ENCODE measurements at regions not wholly inside any gene's neighbourhood (a gene's known extent, or its start where the extent isn't known, plus 50 kb on each side); places are given as distances from the start of the nearest gene placed in this dataset.

DNA sequence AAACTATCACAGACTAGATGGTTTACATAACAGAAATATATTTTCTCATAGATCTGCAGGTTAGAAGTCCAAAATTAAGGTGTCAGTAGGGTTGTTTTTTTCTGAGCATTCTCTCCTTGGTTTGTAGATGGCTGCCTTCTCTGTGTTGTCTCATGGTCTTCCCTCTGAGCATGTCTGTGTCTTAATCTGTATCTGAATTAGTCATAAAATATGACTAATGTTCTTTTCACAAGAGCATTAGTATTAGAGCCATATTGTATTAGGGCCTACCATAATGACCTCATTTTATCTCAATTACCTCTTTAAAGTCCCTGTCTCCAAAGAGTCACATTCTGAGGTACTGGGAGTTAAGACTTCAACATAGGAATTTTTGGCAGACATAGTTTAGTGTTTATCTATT lies 77.2 kb upstream of the OBI1 start:
- Histone ChIP-seq H3F3A (ENCODE audit: insufficient read depth) (no peaks in the 10 kb centered on the region), H3K36me3 (ENCODE audit: low read length) (no peaks in the 10 kb centered on the region), H3K4me2 (ENCODE audit: low read depth, low read length, poor library complexity, severe bottlenecking) (no peak overlapping the region), H3K4me3 (ENCODE audit: insufficient read depth, low read length, poor library complexity, severe bottlenecking) (no peak overlapping the region), H3K9me2 (replicated peaks; ENCODE audit: insufficient read depth, low read length) (no peaks in the 10 kb centered on the region), H3K9ac (ENCODE audit: low read length) (no peak overlapping the region), H3K27me3 (ENCODE audit: low read length) (no peaks in the 10 kb centered on the region), H3K9me3 (ENCODE audit: insufficient read depth, low read length) (no peaks in the 10 kb centered on the region; the same call in 1 of the 2 replicates), H3K27ac (ENCODE audit: low read depth, low read length) (no peak overlapping the region), H3K79me2 (ENCODE audit: insufficient read depth, low read length) (no peaks in the 10 kb centered on the region), H4K20me1 (ENCODE audit: low read depth, low read length) (no peaks in the 10 kb centered on the region), H2AFZ (ENCODE audit: low read depth, low read length, severe bottlenecking) (no peak overlapping the region)
- no peak for TF ChIP-seq EZH2phosphoT487 (conservative IDR thresholded peaks at IDR 0.05; ENCODE audit: low read length)
- TF ChIP-seq, protein P1, sequence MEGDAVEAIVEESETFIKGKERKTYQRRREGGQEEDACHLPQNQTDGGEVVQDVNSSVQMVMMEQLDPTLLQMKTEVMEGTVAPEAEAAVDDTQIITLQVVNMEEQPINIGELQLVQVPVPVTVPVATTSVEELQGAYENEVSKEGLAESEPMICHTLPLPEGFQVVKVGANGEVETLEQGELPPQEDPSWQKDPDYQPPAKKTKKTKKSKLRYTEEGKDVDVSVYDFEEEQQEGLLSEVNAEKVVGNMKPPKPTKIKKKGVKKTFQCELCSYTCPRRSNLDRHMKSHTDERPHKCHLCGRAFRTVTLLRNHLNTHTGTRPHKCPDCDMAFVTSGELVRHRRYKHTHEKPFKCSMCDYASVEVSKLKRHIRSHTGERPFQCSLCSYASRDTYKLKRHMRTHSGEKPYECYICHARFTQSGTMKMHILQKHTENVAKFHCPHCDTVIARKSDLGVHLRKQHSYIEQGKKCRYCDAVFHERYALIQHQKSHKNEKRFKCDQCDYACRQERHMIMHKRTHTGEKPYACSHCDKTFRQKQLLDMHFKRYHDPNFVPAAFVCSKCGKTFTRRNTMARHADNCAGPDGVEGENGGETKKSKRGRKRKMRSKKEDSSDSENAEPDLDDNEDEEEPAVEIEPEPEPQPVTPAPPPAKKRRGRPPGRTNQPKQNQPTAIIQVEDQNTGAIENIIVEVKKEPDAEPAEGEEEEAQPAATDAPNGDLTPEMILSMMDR (IDR thresholded peaks at IDR 0.05; ENCODE audit: insufficient read depth, low read length, poor library complexity, severe bottlenecking) = no peak

DNA sequence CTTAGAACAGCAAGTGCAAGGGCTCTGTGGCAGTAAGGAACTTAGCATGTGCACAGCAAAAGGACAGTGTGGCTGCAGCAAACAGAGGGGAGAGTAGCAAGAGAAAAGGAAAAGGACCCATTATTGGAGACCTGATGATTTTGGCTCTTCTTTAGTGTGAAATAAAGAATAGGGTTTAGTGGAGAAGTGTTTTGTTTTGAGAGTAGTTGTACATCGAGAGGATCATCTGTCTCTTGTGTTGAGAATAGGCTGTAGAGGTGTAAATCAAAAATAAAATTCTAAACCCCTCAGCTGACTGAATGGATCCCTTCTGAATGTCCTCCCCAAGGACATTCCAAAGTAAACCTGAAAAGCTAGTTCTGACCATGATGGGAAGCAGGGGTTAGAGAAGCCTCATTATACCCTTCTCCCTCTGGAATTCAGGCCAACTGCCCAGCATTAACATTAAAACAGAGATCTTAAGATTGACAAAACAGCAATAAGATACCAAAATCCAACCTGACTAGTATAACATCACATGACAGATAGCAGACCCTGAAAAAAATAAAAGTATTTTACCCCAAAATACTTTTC lies 73.6 kb upstream of the OBI1 start:
- H3K4me2 ChIP-seq (ENCODE audit: low read depth, low read length, poor library complexity, severe bottlenecking) = no peak overlapping the region
- no peak for TF ChIP-seq EZH2phosphoT487 (conservative IDR thresholded peaks at IDR 0.05; ENCODE audit: low read length)
- TF ChIP-seq, protein P1 (IDR thresholded peaks at IDR 0.05; ENCODE audit: insufficient read depth, low read length, poor library complexity, severe bottlenecking) = no peak

DNA sequence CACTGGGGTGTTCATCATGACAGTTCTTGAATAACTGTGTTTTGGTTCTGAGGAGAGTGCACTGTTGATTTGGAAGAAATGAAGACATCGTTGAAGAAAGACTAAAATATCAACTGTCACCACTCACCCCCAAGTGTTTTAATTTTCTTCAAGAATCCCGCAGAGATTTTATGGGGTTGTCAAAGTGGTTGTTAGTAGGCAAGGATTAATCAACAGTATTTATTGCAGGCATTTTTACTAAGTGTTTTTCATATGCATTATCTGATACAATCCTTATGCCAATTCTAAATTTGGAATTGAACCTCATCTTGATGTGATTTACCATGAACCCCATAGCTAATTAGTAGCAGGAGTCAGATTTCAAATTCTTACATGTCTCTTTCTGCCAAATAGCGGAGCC lies 63.7 kb upstream of the OBI1 start:
- Histone ChIP-seq H3K27ac (ENCODE audit: low read depth, low read length) (no peak overlapping the region), H4K20me1 (ENCODE audit: low read depth, low read length) (no peaks in the 10 kb centered on the region), H3K9ac (ENCODE audit: low read length) (no peak overlapping the region), H3K27me3 (ENCODE audit: low read length) (no peaks in the 10 kb centered on the region), H3K9me3 (ENCODE audit: insufficient read depth, low read length) (no peaks in the 10 kb centered on the region), H3K4me3 (ENCODE audit: insufficient read depth, low read length, poor library complexity, severe bottlenecking) (no peak overlapping the region), H2AFZ (ENCODE audit: low read depth, low read length, severe bottlenecking) (no peak overlapping the region), H3K4me2 (ENCODE audit: low read depth, low read length, poor library complexity, severe bottlenecking) (no peak overlapping the region), H3F3A (ENCODE audit: insufficient read depth) (no peaks in the 10 kb centered on the region), H3K9me2 (replicated peaks; ENCODE audit: insufficient read depth, low read length) (no peaks in the 10 kb centered on the region), H3K36me3 (ENCODE audit: low read length) (no peaks in the 10 kb centered on the region), H3K79me2 (ENCODE audit: insufficient read depth, low read length) (no peaks in the 10 kb centered on the region)
- TF ChIP-seq, protein P1 (IDR thresholded peaks at IDR 0.05; ENCODE audit: insufficient read depth, low read length, poor library complexity, severe bottlenecking) = no peak
- no peak for TF ChIP-seq EZH2phosphoT487 (conservative IDR thresholded peaks at IDR 0.05; ENCODE audit: low read length)

More for the DNA sequence above, 73.6 kb upstream of the OBI1 start:
- Histone ChIP-seq H4K20me1 (ENCODE audit: low read depth, low read length) (no peaks in the 10 kb centered on the region), H3K9ac (ENCODE audit: low read length) (no peak overlapping the region), H2AFZ (ENCODE audit: low read depth, low read length, severe bottlenecking) (no peak overlapping the region), H3K9me2 (replicated peaks; ENCODE audit: insufficient read depth, low read length) (no peaks in the 10 kb centered on the region), H3K79me2 (ENCODE audit: insufficient read depth, low read length) (no peaks in the 10 kb centered on the region), H3K36me3 (ENCODE audit: low read length) (no peaks in the 10 kb centered on the region), H3K27ac (ENCODE audit: low read depth, low read length) (no peak overlapping the region), H3K9me3 (ENCODE audit: insufficient read depth, low read length) (no peaks in the 10 kb centered on the region; the same call in 1 of the 2 replicates), H3K27me3 (ENCODE audit: low read length) (no peaks in the 10 kb centered on the region), H3K4me3 (ENCODE audit: insufficient read depth, low read length, poor library complexity, severe bottlenecking) (no peak overlapping the region), H3F3A (ENCODE audit: insufficient read depth) (no peaks in the 10 kb centered on the region)
